HFFc6 (cell line): ENCODE measurements at regions not wholly inside any gene's neighbourhood (a gene's known extent, or its start where the extent isn't known, plus 50 kb on each side); places are given as distances from the start of the nearest gene placed in this dataset.

ENCODE experiments used
- DNase-seq: peaks from one replicate; pipeline ENCODE4 v3.0.0-alpha.2; 2018
- H3K27ac Mint-ChIP-seq: 2 replicates; pipeline ENCODE4 v1.8.0; 2020; ENCODE audit warnings: mild to moderate bottlenecking, mixed read lengths
- H3K27me3 Mint-ChIP-seq: 2 replicates; pipeline ENCODE4 v1.8.0; 2021; ENCODE audit warnings: mild to moderate bottlenecking, moderate library complexity, mixed read lengths; ENCODE audit not compliant: insufficient read depth
- H3K36me3 Mint-ChIP-seq: 2 replicates; pipeline ENCODE4 v1.8.0; 2021; ENCODE audit warnings: low read depth, mixed read lengths
- H3K4me1 Mint-ChIP-seq: 2 replicates; pipeline ENCODE4 v1.8.0; 2020; ENCODE audit warnings: low read depth, mixed read lengths
- H3K4me3 Mint-ChIP-seq: 2 replicates; pipeline ENCODE4 v1.8.0; 2020; ENCODE audit warnings: mild to moderate bottlenecking, moderate library complexity, mixed read lengths
- H3K9me3 Mint-ChIP-seq: 2 replicates; pipeline ENCODE4 v1.8.0; 2020; ENCODE audit warnings: mild to moderate bottlenecking, mixed read lengths
- TF ChIP-seq, protein P1 (sequence below): fragments of 200-600 bp; sonication (generic); IDR thresholded peaks from 2 replicates; pipeline ENCODE4 v1.5.0; 2021; ENCODE audit warnings: antibody characterized with exemption, mild to moderate bottlenecking

DNA sequence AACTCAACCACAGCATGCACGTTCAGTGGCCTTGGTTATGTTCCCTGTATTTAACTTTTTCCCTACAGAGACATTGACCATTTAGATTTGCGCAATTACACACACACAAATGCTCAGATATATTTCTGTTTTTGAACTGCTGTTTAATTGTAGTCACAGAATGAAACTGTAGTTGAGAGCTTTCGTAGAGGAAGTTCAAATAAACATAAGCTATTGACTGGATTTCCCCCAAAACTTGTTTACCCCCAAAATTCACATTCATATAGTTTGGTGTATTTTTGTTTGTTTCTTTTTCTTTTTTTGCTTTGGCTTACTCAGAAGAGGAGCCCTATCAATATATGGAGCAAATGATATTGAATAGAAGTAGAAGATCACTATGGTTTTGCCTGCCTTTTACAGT is 921.0 kb downstream of the ADGRL2 start:
- Mint-ChIP-seq H3K9me3 (peaks cover 41% of the 10 kb centered on the region), H3K4me3 (no peak overlapping the region), H3K27me3 (no peaks in the 10 kb centered on the region), H3K4me1 (no peaks in the 10 kb centered on the region), H3K27ac (no peak overlapping the region), H3K36me3 (no peaks in the 10 kb centered on the region)
- TF ChIP-seq, protein P1, sequence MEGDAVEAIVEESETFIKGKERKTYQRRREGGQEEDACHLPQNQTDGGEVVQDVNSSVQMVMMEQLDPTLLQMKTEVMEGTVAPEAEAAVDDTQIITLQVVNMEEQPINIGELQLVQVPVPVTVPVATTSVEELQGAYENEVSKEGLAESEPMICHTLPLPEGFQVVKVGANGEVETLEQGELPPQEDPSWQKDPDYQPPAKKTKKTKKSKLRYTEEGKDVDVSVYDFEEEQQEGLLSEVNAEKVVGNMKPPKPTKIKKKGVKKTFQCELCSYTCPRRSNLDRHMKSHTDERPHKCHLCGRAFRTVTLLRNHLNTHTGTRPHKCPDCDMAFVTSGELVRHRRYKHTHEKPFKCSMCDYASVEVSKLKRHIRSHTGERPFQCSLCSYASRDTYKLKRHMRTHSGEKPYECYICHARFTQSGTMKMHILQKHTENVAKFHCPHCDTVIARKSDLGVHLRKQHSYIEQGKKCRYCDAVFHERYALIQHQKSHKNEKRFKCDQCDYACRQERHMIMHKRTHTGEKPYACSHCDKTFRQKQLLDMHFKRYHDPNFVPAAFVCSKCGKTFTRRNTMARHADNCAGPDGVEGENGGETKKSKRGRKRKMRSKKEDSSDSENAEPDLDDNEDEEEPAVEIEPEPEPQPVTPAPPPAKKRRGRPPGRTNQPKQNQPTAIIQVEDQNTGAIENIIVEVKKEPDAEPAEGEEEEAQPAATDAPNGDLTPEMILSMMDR = no peak
- no peak for DNase-seq

DNA sequence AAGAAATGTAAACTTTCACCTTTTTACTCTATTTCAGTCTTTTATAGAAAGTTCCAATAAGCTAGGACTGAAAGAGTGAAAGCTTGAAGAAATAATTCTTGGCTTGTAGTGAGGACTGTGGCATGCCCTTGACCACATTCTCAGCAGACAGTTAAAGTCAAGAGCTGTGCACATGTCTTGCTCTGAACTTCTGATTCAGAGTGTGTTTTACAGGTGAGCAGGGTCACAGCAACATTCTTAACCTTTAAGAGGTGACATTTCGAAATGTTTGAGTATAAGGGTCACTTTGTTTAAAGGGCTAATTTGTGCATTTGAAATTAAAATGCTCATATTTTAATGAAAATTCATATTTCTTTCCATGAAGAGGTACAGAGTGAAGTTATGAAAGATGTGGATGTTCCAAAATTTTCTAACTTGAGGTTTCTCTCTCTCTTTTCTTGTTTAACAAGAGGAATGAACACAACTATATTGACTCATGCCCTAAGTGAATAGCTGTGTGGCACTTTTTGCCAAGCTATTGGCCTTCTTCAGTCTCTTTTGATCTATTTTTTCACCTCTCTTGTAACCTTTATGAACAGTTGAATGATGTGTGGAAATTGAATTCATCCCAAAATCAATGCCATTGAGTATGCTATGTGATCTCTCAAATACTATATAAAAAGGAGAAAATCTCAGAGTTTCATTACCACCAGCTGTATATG is 918.1 kb downstream of the ADGRL2 start:
- H3K4me1 Mint-ChIP-seq = no peaks in the 10 kb centered on the region
- no peak overlapping the region for H3K27ac Mint-ChIP-seq
- H3K27me3 Mint-ChIP-seq = no peaks in the 10 kb centered on the region
- no peak overlapping the region for H3K4me3 Mint-ChIP-seq
- H3K9me3 Mint-ChIP-seq = peaks cover 49% of the 10 kb centered on the region
- TF ChIP-seq, protein P1 = no peak
- H3K36me3 Mint-ChIP-seq = no peaks in the 10 kb centered on the region
- DNase-seq = no peak

DNA sequence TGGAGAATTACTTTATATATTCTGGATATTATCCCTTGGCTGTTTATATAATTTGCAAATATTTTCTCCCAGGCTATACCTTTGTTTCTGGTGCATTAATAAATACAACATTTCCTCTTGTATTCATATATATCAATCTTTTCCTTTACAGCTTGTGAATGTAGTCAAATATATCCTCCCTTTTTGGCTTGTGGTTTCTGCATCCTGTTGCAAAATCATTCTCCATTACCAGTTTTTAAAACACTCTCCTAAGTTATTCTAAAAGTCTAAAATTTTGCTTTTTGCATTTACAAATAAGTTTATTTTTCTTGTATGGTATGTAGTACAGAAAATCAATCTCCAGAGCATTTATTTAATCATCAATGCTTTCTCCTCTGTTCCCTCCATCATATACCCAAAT is 909.4 kb downstream of the ADGRL2 start:
- Mint-ChIP-seq H3K27ac (no peak overlapping the region), H3K27me3 (no peaks in the 10 kb centered on the region), H3K9me3 (peaks cover 16% of the 10 kb centered on the region), H3K36me3 (no peaks in the 10 kb centered on the region), H3K4me1 (no peaks in the 10 kb centered on the region), H3K4me3 (no peak overlapping the region)
- DNase-seq = no peak
- TF ChIP-seq, protein P1 = no peak

DNA sequence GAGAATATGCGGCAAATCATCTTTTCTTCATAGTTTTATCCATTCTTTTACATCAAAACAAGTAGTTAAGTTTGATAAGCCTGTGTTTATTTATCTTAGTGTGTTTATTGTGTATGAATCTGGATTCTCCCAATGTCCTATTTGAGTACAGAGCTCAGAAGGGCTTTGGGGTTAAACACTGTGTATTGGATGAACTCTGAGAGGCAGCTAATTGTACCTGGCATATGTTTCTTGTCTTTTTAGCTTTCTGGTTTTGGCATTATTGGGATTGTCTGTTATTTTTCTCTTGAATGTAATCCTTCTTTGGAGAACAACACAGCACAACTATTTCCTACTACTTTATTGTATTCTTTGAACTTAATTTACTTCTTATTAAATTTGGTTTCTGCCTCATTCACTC is 906.9 kb downstream of the ADGRL2 start:
- no peaks in the 10 kb centered on the region for H3K4me1 Mint-ChIP-seq
- TF ChIP-seq, protein P1 = no peak
- no peaks in the 10 kb centered on the region for H3K36me3 Mint-ChIP-seq
- H3K9me3 Mint-ChIP-seq = peaks cover 17% of the 10 kb centered on the region
- H3K4me3 Mint-ChIP-seq = no peak overlapping the region
- no peak for DNase-seq
- H3K27me3 Mint-ChIP-seq = no peaks in the 10 kb centered on the region
- no peak overlapping the region for H3K27ac Mint-ChIP-seq

DNA sequence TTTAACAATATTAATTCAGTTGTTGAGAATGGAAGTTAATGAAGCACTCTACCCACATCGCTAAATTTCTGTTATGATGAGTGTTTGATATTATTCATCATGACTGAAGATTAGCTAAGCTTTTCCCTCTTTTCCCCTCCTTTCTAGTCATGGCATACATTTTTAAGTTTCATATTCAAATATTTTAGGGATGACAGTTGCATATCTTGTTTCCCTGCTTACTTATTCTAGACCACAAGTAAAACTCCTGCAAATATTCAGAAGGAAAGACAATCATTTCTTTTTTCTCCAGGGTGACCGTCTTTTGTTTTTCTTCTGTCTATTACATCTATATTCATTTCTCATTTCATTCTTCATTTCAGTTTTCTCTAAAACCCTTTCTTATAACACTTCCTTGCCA is 906.0 kb downstream of the ADGRL2 start:
- H3K27ac Mint-ChIP-seq = no peak overlapping the region
- H3K4me1 Mint-ChIP-seq = no peaks in the 10 kb centered on the region
- H3K9me3 Mint-ChIP-seq = peaks cover 22% of the 10 kb centered on the region
- DNase-seq = no peak
- no peak overlapping the region for H3K4me3 Mint-ChIP-seq
- no peaks in the 10 kb centered on the region for H3K36me3 Mint-ChIP-seq
- TF ChIP-seq, protein P1 = no peak
- H3K27me3 Mint-ChIP-seq = no peaks in the 10 kb centered on the region

DNA sequence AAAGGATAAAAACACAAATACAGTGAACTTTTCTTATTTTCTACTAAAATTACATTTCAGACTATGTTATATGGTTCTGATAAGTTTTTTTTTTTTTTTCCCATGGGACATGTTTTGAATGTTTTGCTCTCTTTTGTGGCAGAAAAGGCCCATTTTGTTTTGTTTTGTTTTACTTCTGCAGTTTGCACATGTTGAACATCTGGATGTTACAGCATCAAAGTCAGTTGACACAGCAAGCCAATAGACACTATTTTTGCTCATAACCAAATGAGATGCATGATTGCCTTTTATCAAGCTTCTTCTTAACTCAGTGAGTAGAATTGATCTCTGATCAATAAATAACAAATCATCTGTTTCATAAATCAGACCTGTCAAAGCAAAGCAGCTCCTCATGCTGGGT is 904.2 kb downstream of the ADGRL2 start:
- Mint-ChIP-seq H3K27ac (no peak overlapping the region), H3K9me3 (peaks cover 22% of the 10 kb centered on the region), H3K36me3 (no peaks in the 10 kb centered on the region), H3K4me3 (no peak overlapping the region), H3K4me1 (no peaks in the 10 kb centered on the region), H3K27me3 (no peaks in the 10 kb centered on the region)
- DNase-seq = no peak
- TF ChIP-seq, protein P1 = no peak
